ENCODE measurements at regions not wholly inside any gene's neighbourhood (a gene's known extent, or its start where the extent isn't known, plus 50 kb on each side); places are given as distances from the start of the nearest gene placed in this dataset.

- TF ChIP-seq CTCF (IDR thresholded peaks at IDR 0.05) (no peak), ZFX (IDR thresholded peaks at IDR 0.05; ENCODE audit: borderline replicate concordance) (no peak)
These were observed 632.1 kb upstream of the KCND2 start for GRCh38 chr7:119640861-119641260.

Measured in 22Rv1 (cell line).